22Rv1 (cell line): ENCODE measurements at regions not wholly inside any gene's neighbourhood (a gene's known extent, or its start where the extent isn't known, plus 50 kb on each side); places are given as distances from the start of the nearest gene placed in this dataset.

ENCODE experiments used
- ZFX ChIP-seq: fragments of 450-650 bp; IDR thresholded peaks from 2 replicates; pipeline ENCODE4 v1.6.1; 2017; ENCODE audit warnings: antibody characterized with exemption, borderline replicate concordance
- TF ChIP-seq, protein P1 (sequence below): fragments of 450-650 bp; IDR thresholded peaks from 2 replicates; pipeline ENCODE4 v1.5.1; 2017; ENCODE audit warnings: mild to moderate bottlenecking

DNA sequence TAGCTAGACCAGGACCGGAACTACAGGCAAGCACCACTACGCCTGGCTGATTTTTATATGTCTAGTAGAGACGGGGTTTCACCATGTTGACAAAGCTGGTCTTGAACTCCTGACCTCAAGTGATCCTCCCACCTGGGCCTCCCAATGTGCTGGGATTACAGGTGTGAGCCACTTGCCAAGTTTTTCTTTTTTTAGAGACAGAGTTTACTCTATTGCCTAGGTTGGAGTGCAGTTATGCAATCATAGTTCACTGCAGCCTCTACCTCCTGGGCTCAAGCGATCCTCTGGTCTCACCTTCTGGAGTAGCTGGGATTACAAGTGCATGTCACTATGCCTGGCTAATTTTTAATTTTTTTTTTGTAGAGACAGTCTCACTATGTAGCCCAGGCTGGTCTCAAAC lies 201.5 kb upstream of the TBX3 start:
- TF ChIP-seq, protein P1, sequence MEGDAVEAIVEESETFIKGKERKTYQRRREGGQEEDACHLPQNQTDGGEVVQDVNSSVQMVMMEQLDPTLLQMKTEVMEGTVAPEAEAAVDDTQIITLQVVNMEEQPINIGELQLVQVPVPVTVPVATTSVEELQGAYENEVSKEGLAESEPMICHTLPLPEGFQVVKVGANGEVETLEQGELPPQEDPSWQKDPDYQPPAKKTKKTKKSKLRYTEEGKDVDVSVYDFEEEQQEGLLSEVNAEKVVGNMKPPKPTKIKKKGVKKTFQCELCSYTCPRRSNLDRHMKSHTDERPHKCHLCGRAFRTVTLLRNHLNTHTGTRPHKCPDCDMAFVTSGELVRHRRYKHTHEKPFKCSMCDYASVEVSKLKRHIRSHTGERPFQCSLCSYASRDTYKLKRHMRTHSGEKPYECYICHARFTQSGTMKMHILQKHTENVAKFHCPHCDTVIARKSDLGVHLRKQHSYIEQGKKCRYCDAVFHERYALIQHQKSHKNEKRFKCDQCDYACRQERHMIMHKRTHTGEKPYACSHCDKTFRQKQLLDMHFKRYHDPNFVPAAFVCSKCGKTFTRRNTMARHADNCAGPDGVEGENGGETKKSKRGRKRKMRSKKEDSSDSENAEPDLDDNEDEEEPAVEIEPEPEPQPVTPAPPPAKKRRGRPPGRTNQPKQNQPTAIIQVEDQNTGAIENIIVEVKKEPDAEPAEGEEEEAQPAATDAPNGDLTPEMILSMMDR: no peak
- no peak for TF ChIP-seq ZFX
